Prostate gland (tissue), 2 donors: ENCODE measurements at regions not wholly inside any gene's neighbourhood (a gene's known extent, or its start where the extent isn't known, plus 50 kb on each side); places are given as distances from the start of the nearest gene placed in this dataset.

Source experiments
- POLR2A ChIP-seq: fragments of 450-650 bp; IDR thresholded peaks from one replicate; pipeline ENCODE4 v1.6.1; 2016; ENCODE audit warnings: antibody characterized with exemption, mild to moderate bottlenecking
- POLR2AphosphoS5 ChIP-seq: sonication (generic); formaldehyde crosslinking; IDR thresholded peaks from one replicate; pipeline ENCODE4 v1.6.1; 2017; ENCODE audit warnings: antibody characterized with exemption
- TF ChIP-seq, protein P1 (sequence below), 4 experiments: fragments of 200-600 bp in 2 of 4; fragments of 450-650 bp in 2 of 4; sonication (generic) in 2 of 4; IDR thresholded peaks; 1 replicate in 3 of 4; 2 replicates in 1 of 4; pipeline ENCODE4 v1.5.1; 2016 to 2019; ENCODE audit warnings: antibody characterized with exemption in 4 of 4, mild to moderate bottlenecking in 2 of 4, moderate library complexity in 2 of 4

DNA sequence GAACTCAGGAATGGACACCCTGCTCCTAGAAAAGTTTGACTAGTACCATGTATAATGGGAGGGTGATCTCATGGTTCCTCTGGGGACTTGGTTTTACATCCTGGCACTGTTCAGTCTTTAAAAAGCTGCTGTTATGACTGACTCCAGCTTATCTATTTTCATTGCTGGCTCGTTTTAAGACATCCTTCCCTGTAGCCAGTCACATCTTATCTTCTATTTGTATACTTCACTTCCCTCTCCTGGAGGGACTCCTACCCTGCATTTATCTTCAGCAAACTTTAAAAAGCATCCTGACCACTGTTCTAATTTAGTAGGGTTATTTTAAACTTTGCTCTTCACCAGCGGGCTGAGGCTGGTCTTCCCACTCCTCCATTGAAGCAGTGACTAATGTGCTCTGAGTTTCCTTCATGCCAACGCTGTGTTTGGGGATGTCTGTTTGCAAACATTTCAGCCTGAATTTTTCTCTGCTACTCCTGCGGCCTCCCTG is 72.9 kb upstream of the ARMC3 start:
- TF ChIP-seq, protein P1, sequence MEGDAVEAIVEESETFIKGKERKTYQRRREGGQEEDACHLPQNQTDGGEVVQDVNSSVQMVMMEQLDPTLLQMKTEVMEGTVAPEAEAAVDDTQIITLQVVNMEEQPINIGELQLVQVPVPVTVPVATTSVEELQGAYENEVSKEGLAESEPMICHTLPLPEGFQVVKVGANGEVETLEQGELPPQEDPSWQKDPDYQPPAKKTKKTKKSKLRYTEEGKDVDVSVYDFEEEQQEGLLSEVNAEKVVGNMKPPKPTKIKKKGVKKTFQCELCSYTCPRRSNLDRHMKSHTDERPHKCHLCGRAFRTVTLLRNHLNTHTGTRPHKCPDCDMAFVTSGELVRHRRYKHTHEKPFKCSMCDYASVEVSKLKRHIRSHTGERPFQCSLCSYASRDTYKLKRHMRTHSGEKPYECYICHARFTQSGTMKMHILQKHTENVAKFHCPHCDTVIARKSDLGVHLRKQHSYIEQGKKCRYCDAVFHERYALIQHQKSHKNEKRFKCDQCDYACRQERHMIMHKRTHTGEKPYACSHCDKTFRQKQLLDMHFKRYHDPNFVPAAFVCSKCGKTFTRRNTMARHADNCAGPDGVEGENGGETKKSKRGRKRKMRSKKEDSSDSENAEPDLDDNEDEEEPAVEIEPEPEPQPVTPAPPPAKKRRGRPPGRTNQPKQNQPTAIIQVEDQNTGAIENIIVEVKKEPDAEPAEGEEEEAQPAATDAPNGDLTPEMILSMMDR (IDR thresholded peaks at IDR 0.05), result no peak
- TF ChIP-seq POLR2A (no peak), POLR2AphosphoS5 (no peak)
